SU-DHL-6 (cell line): ENCODE measurements at regions not wholly inside any gene's neighbourhood (a gene's known extent, or its start where the extent isn't known, plus 50 kb on each side); places are given as distances from the start of the nearest gene placed in this dataset.

Experiments used
- CTCF ChIP-seq: fragments of 200-600 bp; sonication (generic); IDR thresholded peaks from one replicate; pipeline ENCODE4 v1.5.1; 2017; ENCODE audit warnings: antibody characterized with exemption, mild to moderate bottlenecking, low read length, moderate library complexity; ENCODE audit not compliant: insufficient read depth, poor library complexity, severe bottlenecking
- EZH2phosphoT487 ChIP-seq: fragments of 200-600 bp; sonication (generic), shearing (Covaris generic); conservative IDR thresholded peaks from 2 replicates; pipeline ENCODE4 v1.6.1; 2018; ENCODE audit warnings: mild to moderate bottlenecking, antibody characterized with exemption, low read length, moderate library complexity, mixed read lengths

- TF ChIP-seq CTCF = no peak
- no peak for TF ChIP-seq EZH2phosphoT487
Measured at GRCh38 chr6:122025104-122025503, 374.3 kb upstream of the HSF2 start.
